Common myeloid progenitor, CD34-positive (primary cell): ENCODE measurements at regions not wholly inside any gene's neighbourhood (a gene's known extent, or its start where the extent isn't known, plus 50 kb on each side); places are given as distances from the start of the nearest gene placed in this dataset.
"Not testable (repeated sequence)": the region's sequence is repeated elsewhere in the genome, so short reads cannot be mapped to it uniquely, and the experiment has no call there.

ENCODE experiments used
- CTCF ChIA-PET: fragments of 350-600 bp; sonication (Branson Sonifier 250); formaldehyde crosslinking; loops from one replicate; lab custom pipeline; 2021; ENCODE audit warnings: antibody characterized with exemption; lab: Charles Lee
- POLR2A ChIA-PET: fragments of 350-600 bp; sonication (Branson Sonifier 250); formaldehyde crosslinking; loops from one replicate; lab custom pipeline; 2021; ENCODE audit warnings: antibody characterized with exemption; lab: Charles Lee
- DNase-seq, 3 donors: peaks; one replicate each; pipeline versions ENCODE4 v3.0.0 to v3.0.0-alpha.2; 2013
- H3K27ac ChIP-seq, 2 experiments: 1 replicate in 1 of 2; 2 replicates in 1 of 2; pipeline ENCODE4 v1.7.0; 2013; ENCODE audit warnings: inconsistent platforms in 2 of 2, low read length in 2 of 2, mild to moderate bottlenecking in 2 of 2, low read depth in 1 of 2, moderate library complexity in 1 of 2; ENCODE audit not compliant: severe bottlenecking in 2 of 2, insufficient read depth in 1 of 2, poor library complexity in 1 of 2
- H3K27me3 ChIP-seq, 5 experiments: replicated peaks in 2 of 5; 1 replicate in 3 of 5; 2 replicates in 2 of 5; pipeline versions ENCODE4 v1.6.1 to v1.7.0; 2013; ENCODE audit warnings: low read length in 4 of 5, mild to moderate bottlenecking in 2 of 5, moderate library complexity in 2 of 5, inconsistent platforms in 1 of 5; ENCODE audit not compliant: insufficient read depth in 5 of 5, control insufficient read depth in 4 of 5
- H3K36me3 ChIP-seq, 4 experiments: 1 replicate in 2 of 4; 2 replicates in 2 of 4; pipeline versions ENCODE4 v1.6.1 to v1.7.0; 2013; ENCODE audit warnings: low read length in 3 of 4, control low read depth in 1 of 4, mild to moderate bottlenecking in 1 of 4; ENCODE audit not compliant: control insufficient read depth in 4 of 4, insufficient read depth in 4 of 4
- H3K4me1 ChIP-seq, 4 experiments: 1 replicate in 3 of 4; 2 replicates in 1 of 4; pipeline versions ENCODE4 v1.6.1 to v1.7.1; 2013; ENCODE audit warnings: low read length in 3 of 4, mild to moderate bottlenecking in 3 of 4, control low read depth in 1 of 4, inconsistent platforms in 1 of 4, moderate library complexity in 1 of 4; ENCODE audit not compliant: control insufficient read depth in 4 of 4, insufficient read depth in 4 of 4; ENCODE audit errors: control extremely low read depth in 1 of 4
- H3K4me3 ChIP-seq, 7 experiments: 1 replicate in 4 of 7; 2 replicates in 3 of 7; pipeline versions ENCODE4 v1.5.1 to v1.7.0; 2013; ENCODE audit warnings: mild to moderate bottlenecking in 7 of 7, low read length in 6 of 7, moderate library complexity in 6 of 7, inconsistent platforms in 2 of 7, low read depth in 2 of 7, control low read depth in 1 of 7; ENCODE audit not compliant: insufficient read depth in 4 of 7, control insufficient read depth in 1 of 7; ENCODE audit errors: extremely low read depth in 1 of 7
- H3K9me3 ChIP-seq, 5 experiments: 1 replicate in 4 of 5; 2 replicates in 1 of 5; pipeline versions ENCODE4 v1.6.1 to v1.7.1; 2013; ENCODE audit warnings: low read length in 4 of 5, mild to moderate bottlenecking in 2 of 5, inconsistent platforms in 1 of 5, low read depth in 1 of 5, moderate library complexity in 1 of 5; ENCODE audit not compliant: control insufficient read depth in 4 of 5, insufficient read depth in 2 of 5; ENCODE audit errors: control extremely low read depth in 1 of 5
- WGBS: methylation state at CpG from one replicate; pipeline ENCODE4 v1.1.5; 2013; ENCODE audit not compliant: insufficient coverage; 5-methylcytosine and 5-hydroxymethylcytosine counted together

DNA sequence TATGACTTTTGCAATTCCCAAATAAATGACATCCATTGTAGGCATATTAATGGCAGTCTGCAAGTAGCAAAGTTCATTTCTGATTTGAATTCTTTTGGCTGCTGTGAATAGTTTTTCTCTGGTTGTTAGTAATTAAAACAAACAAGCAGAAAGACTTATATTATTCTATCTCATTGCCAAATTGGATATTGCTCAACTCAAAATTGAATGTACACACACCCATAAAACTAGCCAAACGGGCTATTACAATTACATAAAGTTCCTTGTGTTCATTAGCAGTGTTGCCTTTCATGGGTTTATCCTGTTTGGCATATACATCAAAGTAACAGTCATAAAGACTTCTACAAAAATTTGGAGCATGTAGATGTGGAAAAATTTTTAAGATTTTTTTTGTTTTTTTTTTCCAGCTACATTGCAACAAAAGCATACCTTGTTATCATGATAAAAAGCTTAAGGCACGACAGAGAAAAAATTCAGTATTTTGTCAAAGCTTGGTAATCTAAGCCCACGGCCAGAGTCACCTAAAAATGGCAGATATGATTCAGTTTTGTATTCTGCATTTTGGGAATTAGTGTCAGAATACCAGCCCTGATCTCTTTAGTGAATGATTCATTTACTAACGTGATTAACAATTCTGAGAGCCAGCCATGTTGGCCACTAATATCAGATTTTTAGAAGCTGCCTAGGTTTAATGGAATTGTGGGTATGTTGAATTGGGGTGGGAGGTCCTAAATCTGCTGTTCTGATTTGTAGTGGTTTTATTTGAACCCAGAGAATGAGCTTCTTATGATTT is 108.4 kb downstream of the KLF5 start:
- H3K27ac ChIP-seq: no peak overlapping the region
- H3K27me3 ChIP-seq: no peaks in the 10 kb centered on the region
- ChIA-PET POLR2A (no interaction called here), CTCF (no interaction called here)
- no peak overlapping the region for H3K4me3 ChIP-seq
- no peaks in the 10 kb centered on the region for H3K9me3 ChIP-seq
- DNase-seq: no peak
- no peaks in the 10 kb centered on the region for H3K36me3 ChIP-seq
- H3K4me1 ChIP-seq: no peaks in the 10 kb centered on the region
- WGBS: 94% methylated on average over 2 of the region's 4 CpGs

DNA sequence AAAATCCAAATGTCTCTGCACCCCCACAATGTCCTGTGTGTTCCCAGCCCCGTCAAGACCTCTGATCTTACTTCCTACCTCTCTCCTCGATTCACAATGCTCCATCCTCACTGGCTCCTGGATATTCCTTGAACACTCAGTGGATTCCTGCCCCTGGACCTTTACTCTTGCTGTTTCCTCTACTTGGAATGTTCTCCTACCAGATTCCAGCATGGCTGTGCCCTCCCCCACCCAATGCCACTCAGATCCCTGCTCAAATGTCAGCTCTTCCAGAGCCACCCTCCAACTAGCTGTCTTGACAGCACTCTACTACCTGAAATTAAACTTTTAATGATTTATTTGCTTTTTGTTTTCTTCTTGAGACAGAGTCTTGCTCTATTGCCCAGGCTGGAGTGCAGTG is 107.4 kb downstream of the KLF5 start:
- ChIA-PET POLR2A (no interaction called here), CTCF (interaction anchor here (0.6 kb wide), 1 partner anchor 542 kb away, joined by 3 read pairs; no protein-coding TSS in a partner anchor)
- 97% methylated on average over 2 of the region's 2 CpGs for WGBS
- no peaks in the 10 kb centered on the region for H3K4me1 ChIP-seq
- DNase-seq: no peak
- H3K27me3 ChIP-seq: no peaks in the 10 kb centered on the region
- H3K4me3 ChIP-seq: no peak overlapping the region
- no peak overlapping the region for H3K27ac ChIP-seq
- no peaks in the 10 kb centered on the region for H3K9me3 ChIP-seq
- no peaks in the 10 kb centered on the region for H3K36me3 ChIP-seq

DNA sequence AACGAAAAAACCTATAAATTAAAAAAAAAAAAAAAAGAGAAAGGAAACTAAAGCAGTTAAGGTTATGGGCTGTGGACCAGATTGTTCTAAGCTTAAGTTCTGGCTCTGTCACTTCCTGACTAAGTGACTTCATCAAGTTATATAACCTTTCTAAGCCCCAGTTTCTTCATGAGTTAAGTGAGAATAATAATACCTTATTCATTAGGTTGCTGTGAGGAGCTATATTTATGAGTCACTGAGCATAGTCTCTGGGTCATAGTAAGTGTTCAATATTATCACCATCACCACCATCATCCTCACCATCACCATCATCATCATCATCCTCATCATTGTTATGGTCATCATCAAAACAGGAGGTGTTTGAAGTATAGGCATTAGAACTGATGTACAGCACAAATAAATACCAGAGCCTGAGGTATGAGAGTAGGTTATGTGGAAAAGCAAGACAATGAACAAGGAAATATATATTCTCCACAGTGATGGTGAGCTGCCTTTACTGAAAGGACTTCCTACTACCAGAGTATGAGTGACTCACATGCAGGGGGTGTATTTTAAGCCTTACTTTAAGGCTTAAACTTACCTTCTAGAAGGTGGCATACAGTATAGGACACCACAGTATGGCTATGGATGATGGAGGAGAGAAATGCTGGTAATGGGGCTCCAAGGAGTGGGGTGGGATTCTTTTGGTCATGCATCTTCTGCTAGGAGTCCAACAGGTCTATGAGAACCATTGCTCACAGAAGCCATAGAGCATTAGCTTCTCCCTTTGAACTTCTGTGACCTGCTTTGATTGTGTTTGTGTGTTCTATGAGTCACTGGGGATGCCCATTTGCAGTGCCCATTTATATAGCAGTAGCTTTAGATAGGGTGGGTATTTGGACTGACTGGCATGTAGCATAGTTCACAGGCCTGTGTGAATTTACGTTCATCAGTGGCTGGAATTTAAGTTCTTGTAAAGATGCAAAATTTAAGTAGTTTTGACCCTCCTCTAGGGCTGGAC is 104.4 kb downstream of the KLF5 start:
- H3K9me3 ChIP-seq: no peaks in the 10 kb centered on the region
- H3K36me3 ChIP-seq: no peaks in the 10 kb centered on the region
- H3K27me3 ChIP-seq: no peaks in the 10 kb centered on the region
- DNase-seq: no peak
- no peaks in the 10 kb centered on the region for H3K4me1 ChIP-seq
- no peak overlapping the region for H3K4me3 ChIP-seq
- WGBS: no CpG with 5 or more reads among the region's 2 CpGs
- H3K27ac ChIP-seq: no peak overlapping the region
- POLR2A ChIA-PET: interaction anchor here (0.6 kb wide), 1 partner anchor 78 kb away, joined by 4 read pairs; no protein-coding TSS in a partner anchor
- CTCF ChIA-PET: no interaction called here

DNA sequence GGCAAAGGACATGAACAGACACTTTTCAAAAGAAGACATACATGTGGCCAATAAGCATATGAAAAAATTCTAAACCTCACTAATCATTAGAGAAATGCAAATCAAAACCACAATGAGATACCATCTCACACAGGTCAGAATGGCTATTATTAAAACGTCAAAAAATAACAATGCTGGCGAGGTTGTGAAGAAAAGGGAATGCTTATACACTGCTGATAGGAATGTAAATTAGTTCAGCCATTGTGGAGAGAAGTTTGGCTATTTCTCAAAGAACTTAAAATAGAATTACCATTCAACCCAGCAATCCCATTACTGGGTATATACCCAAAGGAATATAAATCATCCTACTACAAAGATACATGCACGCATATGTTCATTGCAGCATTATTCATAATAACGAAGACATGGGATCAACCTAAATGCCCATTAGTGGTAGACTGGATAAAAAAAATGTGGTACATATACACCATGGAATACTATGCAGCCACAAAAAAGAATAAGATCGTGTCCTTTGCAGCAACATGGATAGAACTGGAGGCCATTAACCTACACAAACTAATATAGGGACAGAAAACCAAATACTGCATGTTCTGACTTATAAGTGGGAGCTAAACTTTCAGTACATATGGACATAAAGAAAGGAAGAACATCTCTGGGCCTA is 101.7 kb downstream of the KLF5 start:
- H3K9me3 ChIP-seq, H3K27me3 ChIP-seq, H3K4me3 ChIP-seq, H3K36me3 ChIP-seq, DNase-seq, CTCF ChIA-PET, POLR2A ChIA-PET, H3K4me1 ChIP-seq, H3K27ac ChIP-seq: not testable (repeated sequence)
- no CpG with 5 or more reads among the region's 5 CpGs for WGBS

DNA sequence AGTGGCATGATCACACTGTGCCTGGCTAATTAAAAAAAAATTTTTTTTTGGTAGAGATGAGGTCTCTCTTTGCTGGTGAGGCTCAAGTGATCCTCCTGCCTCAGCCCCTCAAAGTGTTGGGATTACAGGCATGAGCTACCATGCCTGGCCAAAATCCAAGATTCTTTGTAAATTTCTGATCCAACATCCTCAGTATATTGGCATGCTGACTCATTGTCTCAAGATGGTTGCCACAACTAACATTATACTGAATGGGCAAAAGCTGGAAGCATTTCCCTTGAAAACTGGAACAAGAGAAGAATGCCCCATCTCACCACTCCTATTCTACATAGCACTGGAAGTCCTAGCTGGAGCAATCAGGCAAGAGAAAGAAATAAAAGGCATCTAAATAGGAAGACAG is 100.0 kb downstream of the KLF5 start:
- Histone ChIP-seq H3K4me3 (no peak overlapping the region), H3K4me1 (no peaks in the 10 kb centered on the region), H3K27ac (no peak overlapping the region), H3K36me3 (no peaks in the 10 kb centered on the region), H3K27me3 (no peaks in the 10 kb centered on the region), H3K9me3 (peaks cover 0 to 1% (median 0%) of the 10 kb centered on the region in 5 experiments)
- CTCF ChIA-PET: no interaction called here
- POLR2A ChIA-PET: no interaction called here
- no peak for DNase-seq

DNA sequence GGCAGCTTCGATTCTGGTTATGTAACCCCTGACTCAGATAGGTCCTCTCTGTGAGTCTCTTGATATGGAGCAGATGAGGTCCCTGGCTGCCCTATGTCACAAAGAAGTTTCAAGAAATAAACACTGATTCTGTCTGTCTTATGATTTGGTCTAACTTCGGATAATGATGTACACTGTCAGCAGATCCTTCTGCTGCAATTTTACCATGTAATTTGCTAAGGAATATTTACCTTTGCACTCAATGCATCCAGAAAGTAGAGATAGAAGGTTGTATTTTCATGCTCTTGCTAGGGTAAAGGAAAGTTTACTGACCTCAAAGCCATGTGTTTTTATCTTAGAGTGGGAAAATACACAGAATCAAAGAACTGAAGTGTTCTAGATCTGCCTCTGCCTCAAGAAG is 98.2 kb downstream of the KLF5 start:
- WGBS: 100% methylated on average over 1 of the region's 2 CpGs
- H3K4me1 ChIP-seq: no peaks in the 10 kb centered on the region
- H3K27me3 ChIP-seq: no peaks in the 10 kb centered on the region
- H3K4me3 ChIP-seq: no peak overlapping the region
- H3K27ac ChIP-seq: no peak overlapping the region
- no peaks in the 10 kb centered on the region for H3K36me3 ChIP-seq
- CTCF ChIA-PET: no interaction called here
- DNase-seq: no peak
- POLR2A ChIA-PET: no interaction called here
- H3K9me3 ChIP-seq: peaks cover 0 to 4% (median 0%) of the 10 kb centered on the region in 5 experiments
